ENCODE measurements at regions not wholly inside any gene's neighbourhood (a gene's known extent, or its start where the extent isn't known, plus 50 kb on each side); places are given as distances from the start of the nearest gene placed in this dataset.

GRCh38 chr1:114322734-114323133 is 169.1 kb upstream of the SYT6 start:
- H3K4me3 Mint-ChIP-seq: no peak overlapping the region
- H3K9me3 Mint-ChIP-seq: no peaks in the 10 kb centered on the region
- H3K36me3 Mint-ChIP-seq: no peaks in the 10 kb centered on the region
- peaks cover 20% of the 10 kb centered on the region for H3K4me1 Mint-ChIP-seq
- H3K27ac Mint-ChIP-seq: no peak overlapping the region
- H3K27me3 Mint-ChIP-seq: no peaks in the 10 kb centered on the region

GRCh38 chr1:114322207-114322606 is 168.5 kb upstream of the SYT6 start:
- Mint-ChIP-seq H3K27me3 (no peaks in the 10 kb centered on the region), H3K36me3 (no peaks in the 10 kb centered on the region), H3K4me1 (peaks cover 20% of the 10 kb centered on the region), H3K27ac (no peak overlapping the region), H3K9me3 (no peaks in the 10 kb centered on the region), H3K4me3 (no peak overlapping the region)

GRCh38 chr1:114320586-114320985 is 166.9 kb upstream of the SYT6 start:
- H3K27me3 Mint-ChIP-seq: no peaks in the 10 kb centered on the region
- H3K9me3 Mint-ChIP-seq: no peaks in the 10 kb centered on the region

GRCh38 chr1:114319418-114319817 is 165.7 kb upstream of the SYT6 start:
- Mint-ChIP-seq H3K36me3 (no peaks in the 10 kb centered on the region), H3K4me1 (peaks cover 17% of the 10 kb centered on the region), H3K27ac (no peak overlapping the region), H3K27me3 (no peaks in the 10 kb centered on the region), H3K9me3 (no peaks in the 10 kb centered on the region), H3K4me3 (no peak overlapping the region)

More at GRCh38 chr1:114320586-114320985, 166.9 kb upstream of the SYT6 start:
- Mint-ChIP-seq H3K27ac (no peak overlapping the region), H3K36me3 (no peaks in the 10 kb centered on the region), H3K4me3 (no peak overlapping the region), H3K4me1 (peaks cover 20% of the 10 kb centered on the region)

GRCh38 chr1:114318961-114319360 is 165.3 kb upstream of the SYT6 start:
- no peaks in the 10 kb centered on the region for H3K9me3 Mint-ChIP-seq
- no peaks in the 10 kb centered on the region for H3K36me3 Mint-ChIP-seq
- H3K4me1 Mint-ChIP-seq: peaks cover 15% of the 10 kb centered on the region
- H3K27me3 Mint-ChIP-seq: no peaks in the 10 kb centered on the region
- no peak overlapping the region for H3K27ac Mint-ChIP-seq
- no peak overlapping the region for H3K4me3 Mint-ChIP-seq

- H3K9me3 Mint-ChIP-seq: no peaks in the 10 kb centered on the region
- no peak overlapping the region for H3K27ac Mint-ChIP-seq
- H3K36me3 Mint-ChIP-seq: no peaks in the 10 kb centered on the region
- H3K4me3 Mint-ChIP-seq: no peak overlapping the region
- no peaks in the 10 kb centered on the region for H3K4me1 Mint-ChIP-seq
- H3K27me3 Mint-ChIP-seq: no peaks in the 10 kb centered on the region
Observed at GRCh38 chr1:114316204-114316603, 162.5 kb upstream of the SYT6 start.

- no peaks in the 10 kb centered on the region for H3K4me1 Mint-ChIP-seq
- H3K27me3 Mint-ChIP-seq: no peaks in the 10 kb centered on the region
- H3K9me3 Mint-ChIP-seq: no peaks in the 10 kb centered on the region
Observed at GRCh38 chr1:114315631-114316030, 162.0 kb upstream of the SYT6 start.

GRCh38 chr1:114314576-114314975 is 160.9 kb upstream of the SYT6 start:
- Mint-ChIP-seq H3K27ac (no peak overlapping the region), H3K4me1 (no peaks in the 10 kb centered on the region), H3K27me3 (no peaks in the 10 kb centered on the region), H3K9me3 (no peaks in the 10 kb centered on the region), H3K4me3 (no peak overlapping the region), H3K36me3 (no peaks in the 10 kb centered on the region)

More at GRCh38 chr1:114315631-114316030, 162.0 kb upstream of the SYT6 start:
- Mint-ChIP-seq H3K4me3 (no peak overlapping the region), H3K27ac (no peak overlapping the region), H3K36me3 (no peaks in the 10 kb centered on the region)

- no peak overlapping the region for H3K27ac Mint-ChIP-seq
Observed at GRCh38 chr1:114314098-114314497, 160.4 kb upstream of the SYT6 start.

GRCh38 chr1:114310695-114311271 is 157.1 kb upstream of the SYT6 start:
- Mint-ChIP-seq H3K4me3 (no peak overlapping the region), H3K27ac (no peak overlapping the region), H3K27me3 (no peaks in the 10 kb centered on the region), H3K36me3 (no peaks in the 10 kb centered on the region), H3K4me1 (no peaks in the 10 kb centered on the region), H3K9me3 (no peaks in the 10 kb centered on the region)

More at GRCh38 chr1:114314098-114314497, 160.4 kb upstream of the SYT6 start:
- Mint-ChIP-seq H3K4me1 (no peaks in the 10 kb centered on the region), H3K9me3 (no peaks in the 10 kb centered on the region), H3K36me3 (no peaks in the 10 kb centered on the region), H3K4me3 (no peak overlapping the region), H3K27me3 (no peaks in the 10 kb centered on the region)

GRCh38 chr1:114302821-114303220 is 149.2 kb upstream of the SYT6 start:
- Mint-ChIP-seq H3K4me3 (no peak overlapping the region), H3K36me3 (peaks cover 1% of the 10 kb centered on the region), H3K27ac (no peak overlapping the region), H3K4me1 (peaks cover 7% of the 10 kb centered on the region), H3K27me3 (peaks cover 5% of the 10 kb centered on the region), H3K9me3 (peaks cover 5% of the 10 kb centered on the region)

GRCh38 chr1:114299331-114299975 is 145.8 kb upstream of the SYT6 start:
- Mint-ChIP-seq H3K36me3 (peaks cover 1% of the 10 kb centered on the region), H3K9me3 (no peaks in the 10 kb centered on the region), H3K27ac (no peak overlapping the region)

GRCh38 chr1:114298008-114298407 is 144.3 kb upstream of the SYT6 start:
- peaks cover 7% of the 10 kb centered on the region for H3K4me1 Mint-ChIP-seq
- no peaks in the 10 kb centered on the region for H3K27me3 Mint-ChIP-seq
- H3K4me3 Mint-ChIP-seq: no peak overlapping the region
- no peaks in the 10 kb centered on the region for H3K9me3 Mint-ChIP-seq
- H3K36me3 Mint-ChIP-seq: no peaks in the 10 kb centered on the region
- no peak overlapping the region for H3K27ac Mint-ChIP-seq

More at GRCh38 chr1:114299331-114299975, 145.8 kb upstream of the SYT6 start:
- Mint-ChIP-seq H3K4me1 (peaks cover 7% of the 10 kb centered on the region), H3K4me3 (no peak overlapping the region), H3K27me3 (peaks cover 1% of the 10 kb centered on the region)

- no peak overlapping the region for H3K27ac Mint-ChIP-seq
- H3K4me3 Mint-ChIP-seq: no peak overlapping the region
Observed at GRCh38 chr1:114296413-114296812, 142.7 kb upstream of the SYT6 start.

GRCh38 chr1:114295321-114295720 is 141.7 kb upstream of the SYT6 start:
- Mint-ChIP-seq H3K4me1 (no peaks in the 10 kb centered on the region), H3K27ac (no peak overlapping the region), H3K27me3 (no peaks in the 10 kb centered on the region), H3K4me3 (no peak overlapping the region), H3K36me3 (no peaks in the 10 kb centered on the region), H3K9me3 (no peaks in the 10 kb centered on the region)

More at GRCh38 chr1:114296413-114296812, 142.7 kb upstream of the SYT6 start:
- H3K9me3 Mint-ChIP-seq: no peaks in the 10 kb centered on the region
- no peaks in the 10 kb centered on the region for H3K27me3 Mint-ChIP-seq
- no peaks in the 10 kb centered on the region for H3K36me3 Mint-ChIP-seq
- peaks cover 3% of the 10 kb centered on the region for H3K4me1 Mint-ChIP-seq

GRCh38 chr1:114292835-114293234 is 139.2 kb upstream of the SYT6 start:
- no peaks in the 10 kb centered on the region for H3K27me3 Mint-ChIP-seq
- H3K27ac Mint-ChIP-seq: no peak overlapping the region
- no peaks in the 10 kb centered on the region for H3K4me1 Mint-ChIP-seq

More at GRCh38 chr1:114292835-114293234, 139.2 kb upstream of the SYT6 start:
- no peaks in the 10 kb centered on the region for H3K9me3 Mint-ChIP-seq
- H3K36me3 Mint-ChIP-seq: no peaks in the 10 kb centered on the region
- no peak overlapping the region for H3K4me3 Mint-ChIP-seq

Data from activated naive CD4-positive, alpha-beta T cell treated with anti-CD3 and anti-CD28 coated beads, Interleukin-2, amount 50 U/mL, for 24 hours (primary cell).